ENCODE measurements at regions not wholly inside any gene's neighbourhood (a gene's known extent, or its start where the extent isn't known, plus 50 kb on each side); places are given as distances from the start of the nearest gene placed in this dataset.
"Not testable (repeated sequence)": the region's sequence is repeated elsewhere in the genome, so short reads cannot be mapped to it uniquely, and the experiment has no call there.

- no peak for DNase-seq
Observed at GRCh38 chr19:28463493-28464053, 749.4 kb downstream of the UQCRFS1 start.

GRCh38 chr19:28457620-28458019, 755.3 kb downstream of the UQCRFS1 start:
- no peak for DNase-seq

GRCh38 chr19:28456708-28457320, 756.1 kb downstream of the UQCRFS1 start:
- DNase-seq: no peak

- DNase-seq: no peak
Observed at GRCh38 chr19:28456252-28456651, 756.7 kb downstream of the UQCRFS1 start.

- DNase-seq: no peak
Observed at GRCh38 chr19:28454083-28454482, 758.9 kb downstream of the UQCRFS1 start.

GRCh38 chr19:28453420-28453819, 759.5 kb downstream of the UQCRFS1 start:
- DNase-seq: no peak

GRCh38 chr19:28449803-28450202, 763.1 kb downstream of the UQCRFS1 start:
- DNase-seq: no peak

GRCh38 chr19:28446511-28446910, 766.4 kb downstream of the UQCRFS1 start:
- DNase-seq: no peak

- no peak for DNase-seq
Observed at GRCh38 chr19:28445826-28446225, 767.1 kb downstream of the UQCRFS1 start.

GRCh38 chr19:28444362-28444761, 768.6 kb downstream of the UQCRFS1 start:
- DNase-seq: no peak

- no peak for DNase-seq
Observed at GRCh38 chr19:28443361-28443760, 769.6 kb downstream of the UQCRFS1 start.

- no peak for DNase-seq
Observed at GRCh38 chr19:28437390-28438346, 775.3 kb downstream of the UQCRFS1 start.

GRCh38 chr19:28436320-28436719, 776.6 kb downstream of the UQCRFS1 start:
- DNase-seq: no peak

- DNase-seq: no peak
Observed at GRCh38 chr19:28435551-28436271, 777.2 kb downstream of the UQCRFS1 start.

- not testable (repeated sequence) for DNase-seq
Observed at GRCh38 chr19:28434794-28435193, 778.2 kb downstream of the UQCRFS1 start.

GRCh38 chr19:28434365-28434764, 778.6 kb downstream of the UQCRFS1 start:
- not testable (repeated sequence) for DNase-seq

GRCh38 chr19:28433166-28433565, 779.8 kb downstream of the UQCRFS1 start:
- DNase-seq: not testable (repeated sequence)

- DNase-seq: no peak
Observed at GRCh38 chr19:28430214-28430613, 782.7 kb downstream of the UQCRFS1 start.

GRCh38 chr19:28429356-28429755, 783.6 kb downstream of the UQCRFS1 start:
- no peak for DNase-seq

- no peak for DNase-seq
Observed at GRCh38 chr19:28428663-28429348, 784.1 kb downstream of the UQCRFS1 start.

- no peak for DNase-seq
Observed at GRCh38 chr19:28427376-28428083, 785.4 kb downstream of the UQCRFS1 start.

GRCh38 chr19:28426730-28427225, 786.2 kb downstream of the UQCRFS1 start:
- no peak for DNase-seq
